SK-N-MC (cell line): ENCODE measurements at regions not wholly inside any gene's neighbourhood (a gene's known extent, or its start where the extent isn't known, plus 50 kb on each side); places are given as distances from the start of the nearest gene placed in this dataset.

Source experiments
- EZH2 ChIP-seq: fragments of 200-600 bp; sonication (generic); IDR thresholded peaks from one replicate; pipeline ENCODE4 v1.6.1; 2017; ENCODE audit warnings: antibody characterized with exemption
- POLR2AphosphoS5 ChIP-seq: IDR thresholded peaks from 2 replicates; pipeline ENCODE4 v1.6.1; 2012; ENCODE audit warnings: mild to moderate bottlenecking, low read depth, low read length, borderline replicate concordance

GRCh38 chr6:139960671-139961070, 586.2 kb upstream of the CITED2 start:
- no peak for TF ChIP-seq POLR2AphosphoS5
- TF ChIP-seq EZH2, result no peak
